NCI-H1105 (cell line): ENCODE measurements at regions not wholly inside any gene's neighbourhood (a gene's known extent, or its start where the extent isn't known, plus 50 kb on each side); places are given as distances from the start of the nearest gene placed in this dataset.

Experiments used
- DNase-seq: peaks from one replicate; lab custom pipeline; 2025; lab: John Stamatoyannopoulos, UW

DNA sequence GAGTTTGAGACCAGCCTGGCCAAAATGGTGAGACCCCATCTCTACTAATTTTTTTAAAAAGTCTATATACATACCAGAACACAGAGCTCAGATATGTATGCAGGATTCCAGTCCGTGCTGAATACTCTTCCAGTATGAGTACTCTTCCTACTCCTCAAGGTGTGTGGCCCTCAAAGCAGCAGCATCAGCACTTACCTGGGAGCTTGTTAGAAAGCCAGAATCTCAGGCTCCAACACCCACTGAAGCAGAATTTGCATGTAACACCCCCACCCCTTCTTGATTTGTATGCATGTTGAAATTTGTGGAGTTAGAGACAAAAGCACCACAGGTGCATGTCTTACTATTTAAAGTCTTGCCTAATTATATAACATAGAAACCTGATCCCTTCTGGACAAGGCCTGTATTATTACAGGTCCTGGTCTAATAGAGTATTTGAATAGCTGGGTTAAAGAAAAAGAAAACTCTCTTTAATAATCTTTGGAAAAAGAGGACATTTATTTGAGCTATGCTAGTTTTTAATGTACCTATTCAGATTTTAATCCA lies 50.3 kb upstream of the NFE2L2 start:
- peak; percentile 19 for DNase-seq

DNA sequence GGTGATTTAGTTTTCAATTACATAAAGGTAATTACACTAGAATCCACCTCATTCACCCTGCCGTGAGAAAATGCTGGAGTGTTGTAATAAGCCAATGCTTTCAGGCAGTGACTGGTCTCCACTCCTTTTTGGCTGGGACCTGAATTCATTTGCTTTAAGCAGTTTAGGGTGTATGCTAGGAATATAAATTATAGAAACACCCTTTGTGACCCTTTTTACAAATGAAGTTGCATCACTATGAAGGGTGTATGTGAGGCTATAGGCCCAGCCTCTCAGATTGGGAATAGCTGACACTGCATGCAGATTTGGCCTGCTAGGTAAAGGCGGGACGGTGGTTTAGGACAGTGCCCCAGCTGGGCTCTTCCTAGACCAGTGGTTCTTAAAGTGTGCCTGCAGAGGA lies 50.8 kb upstream of the NFE2L2 start:
- peak; percentile 19 for DNase-seq

GRCh38 chr2:177316756-177317155 lies 52.2 kb upstream of the NFE2L2 start:
- DNase-seq, result no peak

DNA sequence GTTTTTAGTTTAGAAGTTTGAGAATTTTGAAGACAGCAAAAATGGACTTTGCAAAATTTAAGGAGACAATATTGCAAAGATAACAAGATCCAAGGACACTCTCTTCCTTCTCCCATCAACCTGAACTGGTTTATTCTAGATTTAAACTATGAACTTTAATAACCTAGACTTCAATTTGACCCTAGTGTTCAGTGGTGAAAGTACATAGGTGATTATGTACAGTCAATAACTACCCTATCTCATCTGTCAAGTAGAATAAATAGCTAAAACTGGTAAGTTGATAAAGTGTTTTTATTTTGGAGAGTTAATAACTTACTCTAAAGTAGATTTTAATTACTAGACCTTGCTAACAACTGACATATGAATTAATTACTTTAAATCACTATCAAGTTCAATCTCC lies 52.9 kb upstream of the NFE2L2 start:
- no peak for DNase-seq

DNA sequence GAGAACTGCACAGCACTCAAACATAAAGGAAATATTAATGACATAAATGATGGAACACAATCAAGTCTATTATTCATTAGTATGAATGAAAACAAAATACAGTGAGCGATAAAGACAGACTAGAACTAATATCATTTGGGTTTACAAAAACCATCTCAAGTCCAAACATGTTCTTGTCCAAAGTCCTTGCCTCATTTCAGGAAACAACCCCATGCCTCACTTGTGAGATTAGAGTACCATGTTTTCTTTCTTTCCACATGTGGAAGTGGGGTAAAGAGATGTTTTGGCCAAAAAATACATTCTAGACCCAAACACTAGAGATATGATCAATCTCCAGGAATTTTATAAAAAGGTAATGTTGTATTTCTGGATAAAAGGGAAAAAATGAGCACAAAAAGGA lies 53.3 kb upstream of the NFE2L2 start:
- no peak for DNase-seq

- no peak for DNase-seq
These were observed 54.1 kb upstream of the NFE2L2 start for GRCh38 chr2:177318613-177319012.

GRCh38 chr2:177320596-177320995 lies 56.1 kb upstream of the NFE2L2 start:
- no peak for DNase-seq

- no peak for DNase-seq
These were observed 58.3 kb upstream of the NFE2L2 start for GRCh38 chr2:177322801-177323261.

GRCh38 chr2:177324797-177325196 lies 60.3 kb upstream of the NFE2L2 start:
- no peak for DNase-seq

DNA sequence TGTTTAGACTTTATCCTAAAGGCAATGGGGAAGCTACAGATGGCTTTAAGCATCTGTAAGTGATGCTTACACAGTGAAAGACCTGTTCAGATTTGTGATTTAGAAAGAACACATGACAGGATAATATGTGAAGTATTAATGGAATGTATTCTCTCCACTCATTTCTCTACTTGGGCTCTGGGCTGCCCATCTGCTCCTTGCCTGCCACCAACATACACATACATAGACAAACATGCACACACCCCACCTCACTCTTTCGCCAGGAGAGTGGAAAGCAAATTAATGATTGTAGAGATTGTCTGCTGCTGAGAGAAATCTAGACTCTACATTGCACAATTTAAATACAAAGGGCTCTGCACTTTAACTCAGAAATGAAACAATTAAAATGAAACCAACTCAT lies 61.0 kb upstream of the NFE2L2 start:
- no peak for DNase-seq

DNA sequence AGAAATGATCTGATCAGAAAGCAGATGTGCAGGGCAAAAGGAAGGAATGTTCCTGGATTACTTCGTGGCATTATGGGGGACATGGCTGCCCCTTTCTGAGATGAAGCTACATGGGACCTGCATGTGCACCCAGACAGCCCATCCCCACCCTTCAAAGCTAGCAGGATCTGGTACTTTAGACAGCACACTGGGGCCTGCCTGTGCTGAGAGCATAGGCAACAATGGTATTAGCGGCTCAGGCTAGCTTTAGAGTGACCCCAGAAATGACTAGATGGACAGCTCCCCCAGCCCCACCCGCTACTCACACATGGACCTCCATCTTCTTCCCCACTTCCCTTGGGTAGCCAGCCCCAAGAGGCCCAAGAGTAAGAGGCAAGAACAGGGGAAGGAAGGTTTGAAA lies 61.5 kb upstream of the NFE2L2 start:
- DNase-seq, result no peak

DNA sequence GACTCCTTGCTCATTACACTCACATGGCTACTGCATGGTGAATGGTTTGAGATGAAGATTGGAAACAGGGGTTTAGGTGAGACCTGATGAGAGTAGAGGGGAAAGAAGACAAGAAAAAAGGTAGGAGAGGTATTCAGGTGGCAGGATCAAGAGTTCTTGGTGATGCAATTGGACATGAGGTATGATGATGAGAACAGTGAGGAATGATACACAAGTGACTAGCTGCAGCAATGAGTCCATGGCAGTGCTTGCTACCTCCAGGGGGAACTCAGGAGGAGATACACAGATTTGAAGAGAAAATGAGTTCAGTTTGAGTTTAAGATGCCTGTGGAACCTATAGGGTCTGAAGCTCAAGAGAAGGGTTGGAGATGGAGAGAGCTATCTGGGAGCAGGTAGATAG lies 62.1 kb upstream of the NFE2L2 start:
- no peak for DNase-seq

DNA sequence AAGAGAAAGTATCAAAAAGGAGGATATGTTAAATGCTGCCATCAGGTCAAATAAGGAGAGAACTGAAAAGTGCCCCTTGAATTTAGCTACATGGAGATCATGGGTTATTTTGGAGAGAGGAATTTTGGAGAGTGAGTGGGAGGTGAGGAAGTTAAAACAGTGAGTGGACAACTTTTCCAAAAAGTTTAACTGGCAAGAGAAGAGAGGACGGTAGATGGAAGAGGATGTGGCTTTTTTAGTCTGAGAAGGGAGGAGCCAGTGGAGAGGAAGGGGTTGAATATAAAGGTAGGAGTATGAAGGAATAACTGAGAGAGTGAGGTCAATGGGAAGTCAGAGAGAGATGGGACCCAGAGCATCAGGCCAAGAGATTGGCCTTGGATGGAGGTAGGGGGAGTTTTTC lies 62.5 kb upstream of the NFE2L2 start:
- DNase-seq, result no peak

GRCh38 chr2:177328056-177328455 lies 63.5 kb upstream of the NFE2L2 start:
- no peak for DNase-seq

DNA sequence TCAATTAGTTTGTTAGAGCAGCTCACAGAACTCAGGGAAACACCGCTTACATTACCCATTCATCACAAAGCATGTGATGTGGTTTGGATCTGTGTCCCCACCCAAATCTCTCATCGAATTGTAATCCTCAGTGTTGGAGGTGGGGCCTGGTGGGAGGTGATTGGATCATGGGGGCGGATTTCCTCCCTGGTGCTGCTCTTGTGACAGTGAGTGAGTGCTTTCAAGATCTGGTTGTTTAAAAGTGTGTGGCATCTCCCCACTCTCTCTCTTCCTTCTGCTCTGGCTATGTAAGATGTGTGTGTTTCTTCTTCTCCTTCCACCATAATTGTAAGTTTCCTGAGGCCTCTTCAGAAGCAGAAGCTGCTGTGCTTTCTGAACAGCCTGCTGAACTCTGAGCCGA lies 63.5 kb upstream of the AGPS start:
- DNase-seq, result no peak

DNA sequence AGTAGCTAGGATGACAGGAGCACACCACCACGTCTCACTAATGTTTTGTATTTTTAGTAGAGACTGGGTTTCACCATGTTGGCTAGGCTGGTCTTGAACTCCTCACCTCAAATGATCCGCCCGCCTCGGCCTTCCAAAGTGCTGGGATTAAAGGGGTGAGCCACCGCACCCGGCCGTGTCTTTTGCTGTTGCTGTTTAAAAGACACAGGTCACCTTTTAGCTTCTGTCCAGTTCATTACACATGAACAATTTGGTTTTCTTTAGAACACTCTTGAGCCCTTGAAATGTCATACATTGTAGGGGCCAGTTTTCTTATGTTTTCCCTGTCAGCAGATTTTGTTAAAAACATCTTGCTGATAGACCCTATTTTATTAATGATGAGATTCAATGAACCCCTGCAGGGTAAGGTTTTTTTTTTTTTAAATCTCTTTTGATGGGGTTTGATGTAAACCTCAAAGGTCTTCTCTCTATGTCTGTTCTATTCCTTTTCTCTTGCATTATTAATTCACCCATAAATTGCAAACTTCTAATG lies 61.0 kb upstream of the AGPS start:
- no peak for DNase-seq

DNA sequence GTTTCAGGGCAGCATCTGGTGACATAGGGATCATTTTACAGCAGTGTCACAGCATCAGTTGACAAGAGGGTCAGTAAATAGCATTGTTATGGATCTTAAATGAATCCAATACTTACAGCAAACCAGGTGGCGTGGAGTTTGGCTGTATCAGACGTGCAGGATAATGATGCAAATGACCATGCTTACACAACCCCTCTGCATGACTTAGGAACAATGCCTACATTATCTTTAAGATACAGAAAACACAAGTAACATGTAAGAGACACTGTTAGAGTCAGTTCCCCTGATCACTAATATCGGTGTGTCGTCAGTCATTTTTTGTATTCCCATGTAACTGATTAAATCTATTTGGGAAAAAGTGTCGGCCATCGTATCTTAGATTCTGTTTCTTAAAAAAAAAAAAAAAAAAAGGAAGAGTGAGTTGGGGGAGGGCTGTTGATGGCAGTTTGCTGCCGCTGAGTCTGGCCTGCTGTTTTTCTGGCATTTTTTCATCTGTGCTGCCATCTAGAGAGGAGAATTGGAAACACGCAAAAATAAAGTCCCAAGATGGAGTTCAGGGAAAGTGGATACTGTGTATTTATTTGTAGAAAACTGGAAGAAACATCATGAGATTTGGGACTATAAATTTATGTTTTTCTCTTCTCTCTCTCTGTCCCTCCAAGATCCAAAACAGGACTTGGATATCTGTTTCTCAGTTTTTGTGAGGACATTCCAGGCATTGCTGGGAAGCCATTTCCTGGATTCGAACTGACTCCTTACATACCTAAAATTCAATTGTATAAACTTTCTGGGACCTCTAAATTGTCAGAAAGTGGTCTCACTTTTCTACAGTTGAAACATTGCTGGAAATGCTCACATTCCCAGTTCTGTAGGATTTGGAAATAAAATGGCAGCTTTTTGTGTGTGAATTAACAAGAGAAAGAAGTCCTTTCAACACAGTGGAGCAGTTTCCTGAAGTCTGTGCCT lies 60.3 kb upstream of the AGPS start:
- DNase-seq, result peak; percentile 38

DNA sequence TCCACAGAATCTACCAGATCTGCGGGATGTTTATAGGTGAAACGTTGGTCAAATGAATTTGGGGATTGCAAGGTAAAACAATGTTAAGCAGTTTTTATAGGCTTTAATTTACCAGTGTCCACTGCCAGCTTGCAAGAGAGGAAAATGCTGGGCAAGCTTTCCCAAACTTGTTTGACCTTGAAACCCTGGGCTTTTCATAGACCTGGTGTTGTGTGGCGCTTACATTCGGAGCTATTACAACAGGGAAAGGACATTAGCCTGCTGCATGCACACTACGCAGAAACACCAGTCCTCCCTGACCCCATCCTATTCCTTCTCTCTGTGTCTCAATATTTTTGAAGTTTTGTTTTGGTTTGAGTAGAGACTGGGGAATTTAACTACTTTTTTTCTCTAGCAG lies 59.6 kb upstream of the AGPS start:
- no peak for DNase-seq

GRCh38 chr2:177334940-177335543 lies 57.5 kb upstream of the AGPS start:
- peak; percentile 59 for DNase-seq

DNA sequence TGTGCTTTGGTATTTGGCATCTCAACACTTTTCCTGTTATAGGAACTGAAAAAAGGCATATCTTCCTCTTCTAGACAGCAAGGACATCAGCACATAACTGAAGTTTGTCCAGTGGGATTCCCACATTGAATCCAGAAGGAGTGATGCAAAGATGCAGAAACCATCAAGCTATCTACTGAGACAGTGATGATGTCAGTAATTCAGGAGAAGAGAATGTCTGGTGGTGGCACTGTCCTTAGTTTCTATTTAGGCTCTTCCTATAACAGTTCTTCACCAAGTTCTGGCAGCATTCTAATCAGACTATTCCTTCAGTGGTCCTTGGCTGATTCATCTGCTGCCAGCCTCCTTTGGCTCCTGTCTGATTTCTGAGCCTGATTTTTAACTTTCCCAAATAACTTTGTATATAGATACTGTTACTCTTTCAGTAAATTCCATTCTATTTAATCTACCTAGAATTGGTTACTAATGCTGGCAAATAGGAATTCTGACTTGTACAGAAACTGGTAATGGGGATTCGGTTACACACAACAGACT lies 56.6 kb upstream of the AGPS start:
- no peak for DNase-seq

GRCh38 chr2:177338177-177338721 lies 54.3 kb upstream of the AGPS start:
- no peak for DNase-seq

DNA sequence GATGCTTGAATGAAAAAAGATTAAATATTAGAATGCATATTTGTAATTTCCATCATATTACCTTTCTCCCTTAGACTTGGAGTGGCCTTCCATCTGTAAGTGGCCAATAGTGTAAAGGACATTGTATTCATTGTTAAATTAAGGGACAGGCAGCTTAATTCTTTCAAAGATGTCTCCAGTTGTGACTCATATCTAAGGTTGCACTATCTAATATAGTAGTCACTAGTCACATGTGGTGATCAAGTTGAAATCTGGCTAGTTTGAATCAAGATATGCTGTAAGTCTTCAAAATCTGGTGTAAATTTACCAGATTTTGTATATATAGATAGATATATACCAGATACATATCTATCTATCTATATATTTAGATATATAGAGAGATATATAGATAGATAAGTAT lies 52.4 kb upstream of the AGPS start:
- DNase-seq, result no peak
